ENCODE measurements at regions not wholly inside any gene's neighbourhood (a gene's known extent, or its start where the extent isn't known, plus 50 kb on each side); places are given as distances from the start of the nearest gene placed in this dataset.

GRCh38 chr17:53631486-53631885, 191.2 kb upstream of the KIF2B start:
- 36% methylated on average over 4 of the region's 4 CpGs for whole genome bisulfite sequencing (ENCODE audit: insufficient coverage, low coverage, low lambda C conversion rate, missing lambda C conversion rate)
- no peak for ATAC-seq
- TF ChIP-seq POLR2A (IDR thresholded peaks at IDR 0.05) (no peak), CTCF (IDR thresholded peaks at IDR 0.05) (no peak)
- DNase-seq = no peak
- H3K4me3 ChIP-seq = no peak overlapping the region
- H3K9me3 ChIP-seq = no peaks in the 10 kb centered on the region
- no peak overlapping the region for H3K27ac ChIP-seq
- H3K4me1 ChIP-seq = no peaks in the 10 kb centered on the region
- intact Hi-C loops (cut with DNase I) = no loop called here
- no peaks in the 10 kb centered on the region for H3K36me3 ChIP-seq
- no peaks in the 10 kb centered on the region for H3K27me3 ChIP-seq

- no peaks in the 10 kb centered on the region for H3K27me3 ChIP-seq
- H3K4me1 ChIP-seq = no peaks in the 10 kb centered on the region
- ATAC-seq (no peak), DNase-seq (no peak)
- WGBS (ENCODE audit: insufficient coverage, low coverage, low lambda C conversion rate, missing lambda C conversion rate) = 10% methylated on average over 1 of the region's 1 CpG
- no peaks in the 10 kb centered on the region for H3K9me3 ChIP-seq
- no peaks in the 10 kb centered on the region for H3K36me3 ChIP-seq
- no peak overlapping the region for H3K27ac ChIP-seq
- TF ChIP-seq CTCF (IDR thresholded peaks at IDR 0.05) (no peak), POLR2A (IDR thresholded peaks at IDR 0.05) (no peak)
- no peak overlapping the region for H3K4me3 ChIP-seq
- intact Hi-C loops (cut with DNase I) = no loop called here
These were observed 192.1 kb upstream of the KIF2B start for GRCh38 chr17:53630638-53631037.

- Histone ChIP-seq H3K36me3 (no peaks in the 10 kb centered on the region), H3K27me3 (no peaks in the 10 kb centered on the region), H3K4me3 (no peak overlapping the region), H3K9me3 (no peaks in the 10 kb centered on the region), H3K4me1 (no peaks in the 10 kb centered on the region), H3K27ac (no peak overlapping the region)
- intact Hi-C loops (cut with DNase I) = no loop called here
- DNase-seq (no peak), ATAC-seq (no peak)
- 71% methylated on average over 2 of the region's 3 CpGs for WGBS (ENCODE audit: insufficient coverage, low coverage, low lambda C conversion rate, missing lambda C conversion rate)
- TF ChIP-seq CTCF (IDR thresholded peaks at IDR 0.05) (no peak), POLR2A (IDR thresholded peaks at IDR 0.05) (no peak)
These were observed 192.6 kb upstream of the KIF2B start for GRCh38 chr17:53630115-53630514.

- intact Hi-C loops (cut with DNase I) = no loop called here
- no peak overlapping the region for H3K4me3 ChIP-seq
- no peaks in the 10 kb centered on the region for H3K9me3 ChIP-seq
- 17% methylated on average over 1 of the region's 1 CpG for WGBS (ENCODE audit: insufficient coverage, low coverage, low lambda C conversion rate, missing lambda C conversion rate)
- H3K27me3 ChIP-seq = no peaks in the 10 kb centered on the region
- TF ChIP-seq POLR2A (IDR thresholded peaks at IDR 0.05) (no peak), CTCF (IDR thresholded peaks at IDR 0.05) (no peak)
- DNase-seq (no peak), ATAC-seq (no peak)
- no peak overlapping the region for H3K27ac ChIP-seq
- no peaks in the 10 kb centered on the region for H3K36me3 ChIP-seq
- no peaks in the 10 kb centered on the region for H3K4me1 ChIP-seq
These were observed 193.5 kb upstream of the KIF2B start for GRCh38 chr17:53629188-53629587.

GRCh38 chr17:53628011-53628410, 194.7 kb upstream of the KIF2B start:
- ATAC-seq = no peak

More at GRCh38 chr17:53628011-53628410, 194.7 kb upstream of the KIF2B start:
- intact Hi-C loops (cut with DNase I) = no loop called here
- DNase-seq = no peak
- no peaks in the 10 kb centered on the region for H3K4me1 ChIP-seq
- H3K36me3 ChIP-seq = no peaks in the 10 kb centered on the region
- no peaks in the 10 kb centered on the region for H3K9me3 ChIP-seq
- no peak overlapping the region for H3K4me3 ChIP-seq
- H3K27ac ChIP-seq = no peak overlapping the region
- TF ChIP-seq CTCF (IDR thresholded peaks at IDR 0.05) (no peak), POLR2A (IDR thresholded peaks at IDR 0.05) (no peak)
- H3K27me3 ChIP-seq = no peaks in the 10 kb centered on the region
